ENCODE measurements at regions not wholly inside any gene's neighbourhood (a gene's known extent, or its start where the extent isn't known, plus 50 kb on each side); places are given as distances from the start of the nearest gene placed in this dataset.

DNA sequence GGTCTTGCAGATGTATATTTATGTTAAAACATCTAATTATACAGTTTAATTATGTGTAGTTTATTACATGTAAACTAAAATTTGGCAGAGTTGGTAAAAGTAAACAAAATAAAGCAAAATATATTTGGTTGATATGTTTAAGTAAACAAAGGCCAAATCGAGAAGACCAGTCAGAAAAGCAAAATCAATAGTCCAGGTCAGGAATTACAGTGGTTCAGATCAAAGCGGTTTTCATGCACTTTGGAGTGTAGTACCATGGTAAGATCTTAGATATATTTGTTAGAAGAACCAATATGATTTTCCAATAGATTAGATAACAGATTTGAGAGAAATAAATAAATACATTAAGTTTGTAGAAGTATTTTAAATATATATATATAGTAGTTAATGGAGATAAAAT, 1421.6 kb upstream of the CDH8 start:
- H3K27me3 ChIP-seq, result no peaks in the 10 kb centered on the region
- no peaks in the 10 kb centered on the region for H3K9me2 ChIP-seq (replicated peaks; ENCODE audit: insufficient read depth)
- H2AFZ ChIP-seq, result no peak overlapping the region
- H3K4me1 ChIP-seq (ENCODE audit: insufficient read depth), result no peaks in the 10 kb centered on the region
- no peak overlapping the region for H3K27ac ChIP-seq
- no peaks in the 10 kb centered on the region for H4K20me1 ChIP-seq (ENCODE audit: insufficient read depth, poor library complexity, severe bottlenecking)
- no peak for DNase-seq (ENCODE audit: low spot score)
- no peaks in the 10 kb centered on the region for H3K79me2 ChIP-seq
- WGBS (ENCODE audit: low lambda C conversion rate, missing lambda C conversion rate), result 66% methylated on average over 2 of the region's 2 CpGs
- H3K36me3 ChIP-seq (replicated peaks; ENCODE audit: insufficient read depth, low read depth), result no peaks in the 10 kb centered on the region
- TF ChIP-seq EZH2 (IDR thresholded peaks at IDR 0.05; ENCODE audit: borderline replicate concordance) (no peak), EZH2phosphoT487 (IDR thresholded peaks at IDR 0.05; ENCODE audit: low read depth, severe bottlenecking, unreplicated experiment) (no peak)
- TF ChIP-seq, protein P1, sequence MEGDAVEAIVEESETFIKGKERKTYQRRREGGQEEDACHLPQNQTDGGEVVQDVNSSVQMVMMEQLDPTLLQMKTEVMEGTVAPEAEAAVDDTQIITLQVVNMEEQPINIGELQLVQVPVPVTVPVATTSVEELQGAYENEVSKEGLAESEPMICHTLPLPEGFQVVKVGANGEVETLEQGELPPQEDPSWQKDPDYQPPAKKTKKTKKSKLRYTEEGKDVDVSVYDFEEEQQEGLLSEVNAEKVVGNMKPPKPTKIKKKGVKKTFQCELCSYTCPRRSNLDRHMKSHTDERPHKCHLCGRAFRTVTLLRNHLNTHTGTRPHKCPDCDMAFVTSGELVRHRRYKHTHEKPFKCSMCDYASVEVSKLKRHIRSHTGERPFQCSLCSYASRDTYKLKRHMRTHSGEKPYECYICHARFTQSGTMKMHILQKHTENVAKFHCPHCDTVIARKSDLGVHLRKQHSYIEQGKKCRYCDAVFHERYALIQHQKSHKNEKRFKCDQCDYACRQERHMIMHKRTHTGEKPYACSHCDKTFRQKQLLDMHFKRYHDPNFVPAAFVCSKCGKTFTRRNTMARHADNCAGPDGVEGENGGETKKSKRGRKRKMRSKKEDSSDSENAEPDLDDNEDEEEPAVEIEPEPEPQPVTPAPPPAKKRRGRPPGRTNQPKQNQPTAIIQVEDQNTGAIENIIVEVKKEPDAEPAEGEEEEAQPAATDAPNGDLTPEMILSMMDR (IDR thresholded peaks at IDR 0.05; ENCODE audit: poor library complexity), result no peak
- H3K4me2 ChIP-seq, result no peak overlapping the region
- H3K9me3 ChIP-seq (ENCODE audit: low read depth), result no peaks in the 10 kb centered on the region
- H3K4me3 ChIP-seq, result no peak overlapping the region

DNA sequence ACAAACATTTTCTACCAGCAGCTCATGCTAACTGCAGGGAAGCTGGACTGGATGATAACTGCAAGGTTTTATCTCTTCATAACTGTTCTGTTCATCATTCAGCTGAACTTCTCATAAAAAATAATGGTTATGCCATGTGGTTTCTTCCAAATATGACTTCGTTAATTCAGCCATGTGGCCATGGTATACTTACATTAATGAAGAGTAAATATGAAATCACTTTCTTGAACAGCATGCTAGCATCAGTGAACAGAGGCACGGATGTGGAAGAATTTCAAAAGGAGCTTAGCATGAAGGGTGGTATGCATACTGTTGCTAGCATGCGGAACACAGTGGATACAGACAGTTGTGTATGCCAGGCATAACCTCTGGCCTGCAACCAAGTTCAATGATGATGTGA, 1417.0 kb upstream of the CDH8 start:
- Histone ChIP-seq H4K20me1 (ENCODE audit: insufficient read depth, poor library complexity, severe bottlenecking) (no peaks in the 10 kb centered on the region), H3K27ac (no peak overlapping the region), H3K79me2 (no peaks in the 10 kb centered on the region), H3K4me1 (ENCODE audit: insufficient read depth) (peaks cover 3% of the 10 kb centered on the region), H3K9me2 (replicated peaks; ENCODE audit: insufficient read depth) (no peaks in the 10 kb centered on the region), H2AFZ (no peak overlapping the region), H3K4me2 (no peak overlapping the region), H3K9me3 (ENCODE audit: low read depth) (no peaks in the 10 kb centered on the region), H3K27me3 (no peaks in the 10 kb centered on the region), H3K36me3 (replicated peaks; ENCODE audit: insufficient read depth, low read depth) (no peaks in the 10 kb centered on the region), H3K4me3 (no peak overlapping the region)
- TF ChIP-seq EZH2phosphoT487 (IDR thresholded peaks at IDR 0.05; ENCODE audit: low read depth, severe bottlenecking, unreplicated experiment) (no peak), EZH2 (IDR thresholded peaks at IDR 0.05; ENCODE audit: borderline replicate concordance) (no peak)
- TF ChIP-seq, protein P1 (IDR thresholded peaks at IDR 0.05; ENCODE audit: poor library complexity), result no peak
- no peak for DNase-seq (ENCODE audit: low spot score)
- 84% methylated on average over 3 of the region's 3 CpGs for WGBS (ENCODE audit: low lambda C conversion rate, missing lambda C conversion rate)

DNA sequence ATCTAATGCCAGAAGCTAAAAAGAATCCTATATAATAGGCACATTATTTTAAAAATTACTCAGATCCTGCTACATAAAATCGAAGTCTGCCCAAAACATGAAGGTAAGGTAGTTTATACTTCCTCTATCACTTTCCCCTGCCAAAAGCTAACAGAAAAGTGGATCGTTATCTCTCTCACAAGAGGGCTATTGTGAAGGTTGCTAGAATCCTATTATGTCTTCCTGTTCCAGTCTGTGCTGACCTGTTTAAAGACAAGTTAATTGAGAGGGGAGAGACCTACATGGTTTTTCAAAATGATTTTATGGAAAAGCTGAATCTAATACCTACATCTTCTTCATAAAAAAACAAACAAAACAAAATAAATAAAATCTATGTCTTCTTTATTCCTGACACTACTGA, 1410.9 kb upstream of the CDH8 start:
- Histone ChIP-seq H3K9me2 (replicated peaks; ENCODE audit: insufficient read depth) (no peaks in the 10 kb centered on the region), H3K36me3 (replicated peaks; ENCODE audit: insufficient read depth, low read depth) (no peaks in the 10 kb centered on the region), H3K79me2 (no peaks in the 10 kb centered on the region), H3K27ac (no peak overlapping the region), H3K4me2 (no peak overlapping the region), H3K4me1 (ENCODE audit: insufficient read depth) (peaks cover 3% of the 10 kb centered on the region), H3K4me3 (no peak overlapping the region), H2AFZ (no peak overlapping the region), H3K9me3 (ENCODE audit: low read depth) (no peaks in the 10 kb centered on the region), H3K27me3 (no peaks in the 10 kb centered on the region), H4K20me1 (ENCODE audit: insufficient read depth, poor library complexity, severe bottlenecking) (no peaks in the 10 kb centered on the region)
- WGBS (ENCODE audit: low lambda C conversion rate, missing lambda C conversion rate), result 27% methylated on average over 2 of the region's 2 CpGs
- no peak for DNase-seq (ENCODE audit: low spot score)
- TF ChIP-seq EZH2phosphoT487 (IDR thresholded peaks at IDR 0.05; ENCODE audit: low read depth, severe bottlenecking, unreplicated experiment), result no peak
- TF ChIP-seq, protein P1 (IDR thresholded peaks at IDR 0.05; ENCODE audit: poor library complexity), result no peak
- TF ChIP-seq EZH2 (IDR thresholded peaks at IDR 0.05; ENCODE audit: borderline replicate concordance), result no peak

DNA sequence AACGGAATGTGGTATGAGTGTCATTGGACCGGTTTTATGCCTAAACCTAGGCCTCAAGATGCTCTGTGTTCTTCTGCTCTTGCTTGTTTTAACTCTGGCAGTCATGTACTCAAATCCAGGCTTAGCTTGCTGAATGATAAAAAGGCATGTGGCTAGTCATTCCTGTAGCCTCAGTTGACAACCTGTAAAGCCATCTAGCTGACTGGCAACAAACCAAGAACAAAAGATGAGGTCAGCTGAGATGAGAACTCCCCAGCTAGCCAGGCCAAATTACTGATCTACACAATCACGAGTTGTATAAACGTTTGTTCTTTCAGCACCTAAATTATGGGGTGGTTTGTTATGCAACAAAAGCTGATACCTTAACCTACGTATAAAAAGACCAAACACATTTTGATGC, 1406.0 kb upstream of the CDH8 start:
- H4K20me1 ChIP-seq (ENCODE audit: insufficient read depth, poor library complexity, severe bottlenecking), result no peaks in the 10 kb centered on the region
- TF ChIP-seq EZH2 (IDR thresholded peaks at IDR 0.05; ENCODE audit: borderline replicate concordance) (no peak), EZH2phosphoT487 (IDR thresholded peaks at IDR 0.05; ENCODE audit: low read depth, severe bottlenecking, unreplicated experiment) (no peak)
- TF ChIP-seq, protein P1 (IDR thresholded peaks at IDR 0.05; ENCODE audit: poor library complexity), result no peak
- no peaks in the 10 kb centered on the region for H3K36me3 ChIP-seq (replicated peaks; ENCODE audit: insufficient read depth, low read depth)
- no peak overlapping the region for H3K4me2 ChIP-seq
- no peaks in the 10 kb centered on the region for H3K9me2 ChIP-seq (replicated peaks; ENCODE audit: insufficient read depth)
- no peak for DNase-seq (ENCODE audit: low spot score)
- WGBS (ENCODE audit: low lambda C conversion rate, missing lambda C conversion rate), result 66% methylated on average over 5 of the region's 5 CpGs
- no peak overlapping the region for H2AFZ ChIP-seq
- H3K27me3 ChIP-seq, result no peaks in the 10 kb centered on the region
- no peaks in the 10 kb centered on the region for H3K4me1 ChIP-seq (ENCODE audit: insufficient read depth)
- H3K79me2 ChIP-seq, result no peaks in the 10 kb centered on the region
- no peak overlapping the region for H3K4me3 ChIP-seq
- no peak overlapping the region for H3K27ac ChIP-seq
- no peaks in the 10 kb centered on the region for H3K9me3 ChIP-seq (ENCODE audit: low read depth)
